SK-N-MC (cell line): ENCODE measurements at regions not wholly inside any gene's neighbourhood (a gene's known extent, or its start where the extent isn't known, plus 50 kb on each side); places are given as distances from the start of the nearest gene placed in this dataset.

Experiments
- EZH2 ChIP-seq: fragments of 200-600 bp; sonication (generic); IDR thresholded peaks from one replicate; pipeline ENCODE4 v1.6.1; 2017; ENCODE audit warnings: antibody characterized with exemption
- FOXP2 ChIP-seq: optimal IDR thresholded peaks from 2 replicates; pipeline ENCODE3; 2011; ENCODE audit warnings: mild to moderate bottlenecking, moderate library complexity; ENCODE audit not compliant: insufficient read depth; ENCODE audit errors: extremely low read length, control extremely low read depth
- POLR2AphosphoS5 ChIP-seq: IDR thresholded peaks from 2 replicates; pipeline ENCODE4 v1.6.1; 2012; ENCODE audit warnings: mild to moderate bottlenecking, low read depth, low read length, borderline replicate concordance

DNA sequence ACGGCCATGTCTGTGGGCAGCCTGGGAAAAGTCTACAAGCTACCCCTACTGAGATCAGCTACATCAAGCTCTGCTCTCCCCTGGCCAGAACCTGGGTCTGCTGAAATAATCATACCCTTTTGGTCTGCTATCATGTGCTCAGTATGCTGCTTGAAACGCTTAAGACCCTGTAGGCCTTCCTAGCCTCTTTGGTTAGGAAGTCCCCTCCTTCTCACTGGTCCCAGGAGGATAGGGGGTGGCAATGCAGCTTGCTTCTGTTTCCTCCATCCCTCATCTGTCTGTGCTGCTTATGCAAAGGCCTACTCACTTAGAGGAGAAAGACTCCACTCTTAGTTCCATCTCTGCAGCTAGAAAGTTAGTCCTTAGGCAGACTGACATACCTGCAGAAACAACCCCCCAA, 118.2 kb upstream of the RASGRP1 start:
- no peak for TF ChIP-seq POLR2AphosphoS5
- TF ChIP-seq FOXP2: no peak
- TF ChIP-seq EZH2: no peak
